ENCODE measurements at regions not wholly inside any gene's neighbourhood (a gene's known extent, or its start where the extent isn't known, plus 50 kb on each side); places are given as distances from the start of the nearest gene placed in this dataset.

- DNase-seq, result no peak
Observed at GRCh38 chr18:22114526-22115321, 54.7 kb upstream of the GATA6 start.

GRCh38 chr18:22115573-22115972 lies 53.8 kb upstream of the GATA6 start:
- DNase-seq, result no peak
